ENCODE measurements at regions not wholly inside any gene's neighbourhood (a gene's known extent, or its start where the extent isn't known, plus 50 kb on each side); places are given as distances from the start of the nearest gene placed in this dataset.

DNA sequence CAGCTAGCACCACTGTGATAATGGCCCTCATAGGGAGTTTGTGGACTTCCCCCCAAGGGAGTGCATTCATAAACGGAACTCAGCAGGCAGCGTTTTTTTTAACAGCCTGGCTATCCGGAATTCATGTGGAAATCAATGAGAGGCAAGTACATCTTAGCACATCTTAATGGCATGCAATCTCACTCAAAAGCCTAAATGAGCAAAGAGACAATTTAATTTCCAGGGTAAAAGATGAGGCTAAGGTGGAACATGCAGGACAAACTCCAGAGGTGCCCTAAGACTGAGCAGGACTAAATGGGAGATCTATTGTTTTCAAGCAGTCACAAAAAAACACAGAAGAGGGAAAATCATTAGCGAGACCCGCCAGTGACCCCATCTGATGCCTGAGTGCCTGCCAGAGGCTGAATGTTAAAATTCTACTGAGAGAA lies 243.5 kb upstream of the KCNIP4 start:
- no peak for TF ChIP-seq CTCF (IDR thresholded peaks at IDR 0.05)
- TF ChIP-seq POLR2A (IDR thresholded peaks at IDR 0.05) = no peak
